ENCODE measurements at regions not wholly inside any gene's neighbourhood (a gene's known extent, or its start where the extent isn't known, plus 50 kb on each side); places are given as distances from the start of the nearest gene placed in this dataset.
"Not testable (repeated sequence)": the region's sequence is repeated elsewhere in the genome, so short reads cannot be mapped to it uniquely, and the experiment has no call there.

GRCh38 chr17:77553459-77554066, 404.9 kb upstream of the TNRC6C start:
- H3K36me3 Mint-ChIP-seq = no peaks in the 10 kb centered on the region
- H3K4me1 Mint-ChIP-seq = peaks cover 0 to 6% (median 0%) of the 10 kb centered on the region in 3 donors
- peaks cover 7% of the 10 kb centered on the region for H3K27me3 Mint-ChIP-seq
- no peak overlapping the region for H3K27ac Mint-ChIP-seq
- peaks cover 0 to 2% (median 0%) of the 10 kb centered on the region in 3 donors for H3K9me3 Mint-ChIP-seq
- H3K4me3 Mint-ChIP-seq = peak overlapping the region in 1 of 4 donors; percentile 79

GRCh38 chr17:77555121-77555591, 403.3 kb upstream of the TNRC6C start:
- Mint-ChIP-seq H3K4me1 (peaks cover 0 to 6% (median 0%) of the 10 kb centered on the region in 3 donors), H3K36me3 (no peaks in the 10 kb centered on the region), H3K4me3 (no peak overlapping the region), H3K27ac (peak overlapping the region in 1 of 3 donors; percentile 59), H3K27me3 (peaks cover 7% of the 10 kb centered on the region), H3K9me3 (peaks cover 0 to 2% (median 0%) of the 10 kb centered on the region in 3 donors)

- no peak overlapping the region for H3K4me3 Mint-ChIP-seq
- H3K36me3 Mint-ChIP-seq = no peaks in the 10 kb centered on the region
- H3K9me3 Mint-ChIP-seq = peaks cover 0 to 2% (median 0%) of the 10 kb centered on the region in 3 donors
- H3K4me1 Mint-ChIP-seq = peaks cover 0 to 6% (median 0%) of the 10 kb centered on the region in 3 donors
- peaks cover 7% of the 10 kb centered on the region for H3K27me3 Mint-ChIP-seq
- H3K27ac Mint-ChIP-seq = no peak overlapping the region
Observed at GRCh38 chr17:77555741-77556291, 402.7 kb upstream of the TNRC6C start.

- peaks cover 0 to 2% (median 0%) of the 10 kb centered on the region in 3 donors for H3K9me3 Mint-ChIP-seq
- no peak overlapping the region for H3K27ac Mint-ChIP-seq
- no peak overlapping the region for H3K4me3 Mint-ChIP-seq
- no peaks in the 10 kb centered on the region for H3K36me3 Mint-ChIP-seq
- H3K4me1 Mint-ChIP-seq = peaks cover 0 to 3% (median 0%) of the 10 kb centered on the region in 3 donors
- peaks cover 7% of the 10 kb centered on the region for H3K27me3 Mint-ChIP-seq
Observed at GRCh38 chr17:77556383-77557061, 402.0 kb upstream of the TNRC6C start.

- Mint-ChIP-seq H3K4me3 (no peak overlapping the region), H3K36me3 (no peaks in the 10 kb centered on the region), H3K27ac (no peak overlapping the region), H3K27me3 (peaks cover 5% of the 10 kb centered on the region), H3K4me1 (no peaks in the 10 kb centered on the region), H3K9me3 (no peaks in the 10 kb centered on the region)
Observed at GRCh38 chr17:77558846-77559626, 399.5 kb upstream of the TNRC6C start.

- Mint-ChIP-seq H3K4me3 (no peak overlapping the region), H3K36me3 (no peaks in the 10 kb centered on the region), H3K9me3 (no peaks in the 10 kb centered on the region), H3K27ac (no peak overlapping the region), H3K27me3 (peaks cover 9% of the 10 kb centered on the region), H3K4me1 (no peaks in the 10 kb centered on the region)
Observed at GRCh38 chr17:77560381-77560780, 398.1 kb upstream of the TNRC6C start.

GRCh38 chr17:77560841-77561240, 397.7 kb upstream of the TNRC6C start:
- Mint-ChIP-seq H3K36me3 (no peaks in the 10 kb centered on the region), H3K27ac (no peak overlapping the region), H3K27me3 (peaks cover 9% of the 10 kb centered on the region), H3K4me1 (no peaks in the 10 kb centered on the region), H3K4me3 (no peak overlapping the region), H3K9me3 (no peaks in the 10 kb centered on the region)

- not testable (repeated sequence) for H3K9me3 Mint-ChIP-seq, H3K4me3 Mint-ChIP-seq, H3K36me3 Mint-ChIP-seq, H3K4me1 Mint-ChIP-seq, H3K27ac Mint-ChIP-seq
- peaks cover 15% of the 10 kb centered on the region for H3K27me3 Mint-ChIP-seq
Observed at GRCh38 chr17:77562361-77562760, 396.1 kb upstream of the TNRC6C start.

- no peak overlapping the region for H3K27ac Mint-ChIP-seq
- H3K4me1 Mint-ChIP-seq = peaks cover 0 to 1% (median 0%) of the 10 kb centered on the region in 3 donors
- H3K4me3 Mint-ChIP-seq = no peak overlapping the region
- H3K9me3 Mint-ChIP-seq = peaks cover 0 to 2% (median 0%) of the 10 kb centered on the region in 3 donors
- H3K36me3 Mint-ChIP-seq = no peaks in the 10 kb centered on the region
- peaks cover 21% of the 10 kb centered on the region for H3K27me3 Mint-ChIP-seq
Observed at GRCh38 chr17:77563439-77564102, 394.9 kb upstream of the TNRC6C start.

GRCh38 chr17:77564278-77564920, 394.1 kb upstream of the TNRC6C start:
- no peak overlapping the region for H3K4me3 Mint-ChIP-seq
- peaks cover 0 to 1% (median 0%) of the 10 kb centered on the region in 3 donors for H3K4me1 Mint-ChIP-seq
- no peaks in the 10 kb centered on the region for H3K36me3 Mint-ChIP-seq
- H3K9me3 Mint-ChIP-seq = peaks cover 0 to 3% (median 0%) of the 10 kb centered on the region in 3 donors
- H3K27ac Mint-ChIP-seq = no peak overlapping the region
- H3K27me3 Mint-ChIP-seq = peaks cover 26% of the 10 kb centered on the region

- Mint-ChIP-seq H3K27ac (no peak overlapping the region), H3K9me3 (peaks cover 0 to 3% (median 0%) of the 10 kb centered on the region in 3 donors), H3K4me1 (peaks cover 0 to 1% (median 0%) of the 10 kb centered on the region in 3 donors), H3K4me3 (no peak overlapping the region), H3K27me3 (peaks cover 30% of the 10 kb centered on the region), H3K36me3 (no peaks in the 10 kb centered on the region)
Observed at GRCh38 chr17:77565166-77565565, 393.3 kb upstream of the TNRC6C start.

- Mint-ChIP-seq H3K4me1 (peaks cover 0 to 1% (median 0%) of the 10 kb centered on the region in 3 donors), H3K27me3 (peaks cover 35% of the 10 kb centered on the region), H3K27ac (no peak overlapping the region), H3K9me3 (peaks cover 0 to 3% (median 0%) of the 10 kb centered on the region in 3 donors), H3K36me3 (no peaks in the 10 kb centered on the region), H3K4me3 (no peak overlapping the region)
Observed at GRCh38 chr17:77566151-77566550, 392.4 kb upstream of the TNRC6C start.

GRCh38 chr17:77566566-77567138, 391.9 kb upstream of the TNRC6C start:
- Mint-ChIP-seq H3K4me1 (peaks cover 0 to 5% (median 4%) of the 10 kb centered on the region in 3 donors), H3K36me3 (no peaks in the 10 kb centered on the region), H3K27ac (no peak overlapping the region), H3K9me3 (peaks cover 0 to 3% (median 0%) of the 10 kb centered on the region in 3 donors), H3K27me3 (peaks cover 37% of the 10 kb centered on the region), H3K4me3 (no peak overlapping the region)

- Mint-ChIP-seq H3K36me3 (no peaks in the 10 kb centered on the region), H3K4me3 (no peak overlapping the region), H3K27me3 (peaks cover 45% of the 10 kb centered on the region), H3K9me3 (peaks cover 0 to 3% (median 0%) of the 10 kb centered on the region in 3 donors), H3K27ac (no peak overlapping the region), H3K4me1 (peaks cover 3 to 10% (median 8%) of the 10 kb centered on the region in 3 donors)
Observed at GRCh38 chr17:77568540-77568939, 390.0 kb upstream of the TNRC6C start.

Data from IgD-negative memory B cell (primary cell).